K562 (cell line): ENCODE measurements at regions not wholly inside any gene's neighbourhood (a gene's known extent, or its start where the extent isn't known, plus 50 kb on each side); places are given as distances from the start of the nearest gene placed in this dataset.

Source experiments
- CSDE1 ChIP-seq, 2 experiments: fragments of 450-650 bp; IDR thresholded peaks; 2 replicates each; pipeline ENCODE4 v1.6.1; 2016; ENCODE audit warnings: mild to moderate bottlenecking in 1 of 2
- CTCF ChIP-seq, 3 experiments: IDR thresholded peaks in 2 of 3; conservative IDR thresholded peaks in 1 of 3; 2 replicates each; pipeline ENCODE4 v1.5.1; 2011 to 2012; ENCODE audit warnings: low read length in 3 of 3, mild to moderate bottlenecking in 3 of 3, control low read depth in 2 of 3, improper control_type of control experiment in 1 of 3, inconsistent platforms in 1 of 3, low read depth in 1 of 3, mixed read lengths in 1 of 3, moderate library complexity in 1 of 3; ENCODE audit not compliant: insufficient read depth in 2 of 3
- DACH1 ChIP-seq: fragments of 450-650 bp; IDR thresholded peaks from 2 replicates; pipeline ENCODE4 v1.6.1; 2018; ENCODE audit not compliant: partially characterized antibody
- E4F1 ChIP-seq: fragments of 250-450 bp; sonication (Bioruptor Pico); IDR thresholded peaks from 2 replicates; pipeline ENCODE4 v1.5.0; 2021; ENCODE audit warnings: mild to moderate bottlenecking, borderline replicate concordance
- KLF13 ChIP-seq: fragments of 450-650 bp; IDR thresholded peaks from 2 replicates; pipeline ENCODE4 v1.6.1; 2016; ENCODE audit warnings: missing genetic modification characterization, low read depth, mild to moderate bottlenecking, missing compliant biosample characterization, moderate library complexity, borderline replicate concordance
- PYGO2 ChIP-seq: fragments of 450-650 bp; IDR thresholded peaks from 2 replicates; pipeline ENCODE4 v1.6.1; 2016; ENCODE audit warnings: mild to moderate bottlenecking, missing genetic modification characterization, moderate library complexity, missing compliant biosample characterization
- SIN3A ChIP-seq, 2 experiments: fragments of 150-350 bp in 1 of 2; IDR thresholded peaks; 2 replicates each; pipeline ENCODE4 v1.6.1; 2011 to 2016; ENCODE audit warnings: borderline replicate concordance in 2 of 2, low read depth in 2 of 2, low read length in 2 of 2, mild to moderate bottlenecking in 2 of 2, moderate library complexity in 2 of 2; ENCODE audit not compliant: control insufficient read depth in 1 of 2
- TEAD4 ChIP-seq, 2 experiments: sonication (generic) in 1 of 2; formaldehyde crosslinking in 1 of 2; IDR thresholded peaks; 2 replicates each; pipeline versions ENCODE4 v1.6.1 to v1.8.0; 2012 to 2022; ENCODE audit warnings: borderline replicate concordance in 1 of 2, inconsistent platforms in 1 of 2, low read length in 1 of 2, mild to moderate bottlenecking in 1 of 2, missing genetic modification reagents in 1 of 2
- ZFP36 ChIP-seq: fragments of 150-350 bp; IDR thresholded peaks from 2 replicates; pipeline ENCODE4 v1.6.1; 2018; ENCODE audit warnings: low read length, low read depth; ENCODE audit not compliant: partially characterized antibody
- ZFX ChIP-seq: sonication (generic); formaldehyde crosslinking; IDR thresholded peaks from 2 replicates; pipeline ENCODE4 v1.8.0; 2022; ENCODE audit warnings: mild to moderate bottlenecking, missing genetic modification reagents, moderate library complexity
- TF ChIP-seq, protein P1 (sequence below): fragments of 150-350 bp; IDR thresholded peaks from 2 replicates; pipeline ENCODE4 v1.6.1; 2014; ENCODE audit warnings: low read depth, mild to moderate bottlenecking, low read length, borderline replicate concordance
- TF ChIP-seq, protein P2 (sequence below): sonication (generic); formaldehyde crosslinking; IDR thresholded peaks from 2 replicates; pipeline ENCODE4 v1.8.1; 2023; ENCODE audit warnings: mild to moderate bottlenecking, missing genetic modification reagents

DNA sequence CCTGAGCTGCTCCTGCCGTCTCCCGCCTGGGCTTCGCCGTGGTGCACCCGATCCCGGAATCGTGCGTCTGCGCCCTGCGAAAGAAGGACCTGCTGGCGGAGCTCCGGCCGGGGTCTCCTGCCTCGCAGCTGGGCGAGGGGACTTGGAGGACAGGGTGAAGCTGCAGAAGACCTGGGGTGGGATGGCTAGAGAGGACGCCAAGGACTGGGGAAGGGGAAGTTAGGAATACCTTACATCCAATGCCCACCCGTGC is 150.2 kb downstream of the PRL start:
- TF ChIP-seq CTCF (IDR thresholded peaks at IDR 0.05 in 2 of 3, conservative IDR thresholded peaks at IDR 0.05 in 1 of 3; ENCODE audit: insufficient read depth in 2 of 3, low read depth in 1 of 3, low read length in 3 of 3) (no peak), ZFP36 (no peak), SIN3A (IDR thresholded peaks at IDR 0.05; ENCODE audit: borderline replicate concordance in 2 of 2, control insufficient read depth in 1 of 2, low read depth in 2 of 2, low read length in 2 of 2) (no peak), PYGO2 (tag) (no peak), KLF13 (tag) (no peak), TEAD4 (IDR thresholded peaks at IDR 0.05; ENCODE audit: low read length) (no peak), TEAD4 (CRISPR knock-in tag; IDR thresholded peaks at IDR 0.05; ENCODE audit: borderline replicate concordance) (no peak), DACH1 (no peak), E4F1 (no peak), CSDE1 (IDR thresholded peaks at IDR 0.05) (no peak), ZFX (CRISPR knock-in tag) (no peak)
- TF ChIP-seq, protein P1, sequence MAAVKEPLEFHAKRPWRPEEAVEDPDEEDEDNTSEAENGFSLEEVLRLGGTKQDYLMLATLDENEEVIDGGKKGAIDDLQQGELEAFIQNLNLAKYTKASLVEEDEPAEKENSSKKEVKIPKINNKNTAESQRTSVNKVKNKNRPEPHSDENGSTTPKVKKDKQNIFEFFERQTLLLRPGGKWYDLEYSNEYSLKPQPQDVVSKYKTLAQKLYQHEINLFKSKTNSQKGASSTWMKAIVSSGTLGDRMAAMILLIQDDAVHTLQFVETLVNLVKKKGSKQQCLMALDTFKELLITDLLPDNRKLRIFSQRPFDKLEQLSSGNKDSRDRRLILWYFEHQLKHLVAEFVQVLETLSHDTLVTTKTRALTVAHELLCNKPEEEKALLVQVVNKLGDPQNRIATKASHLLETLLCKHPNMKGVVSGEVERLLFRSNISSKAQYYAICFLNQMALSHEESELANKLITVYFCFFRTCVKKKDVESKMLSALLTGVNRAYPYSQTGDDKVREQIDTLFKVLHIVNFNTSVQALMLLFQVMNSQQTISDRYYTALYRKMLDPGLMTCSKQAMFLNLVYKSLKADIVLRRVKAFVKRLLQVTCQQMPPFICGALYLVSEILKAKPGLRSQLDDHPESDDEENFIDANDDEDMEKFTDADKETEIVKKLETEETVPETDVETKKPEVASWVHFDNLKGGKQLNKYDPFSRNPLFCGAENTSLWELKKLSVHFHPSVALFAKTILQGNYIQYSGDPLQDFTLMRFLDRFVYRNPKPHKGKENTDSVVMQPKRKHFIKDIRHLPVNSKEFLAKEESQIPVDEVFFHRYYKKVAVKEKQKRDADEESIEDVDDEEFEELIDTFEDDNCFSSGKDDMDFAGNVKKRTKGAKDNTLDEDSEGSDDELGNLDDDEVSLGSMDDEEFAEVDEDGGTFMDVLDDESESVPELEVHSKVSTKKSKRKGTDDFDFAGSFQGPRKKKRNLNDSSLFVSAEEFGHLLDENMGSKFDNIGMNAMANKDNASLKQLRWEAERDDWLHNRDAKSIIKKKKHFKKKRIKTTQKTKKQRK: no peak
- TF ChIP-seq, protein P2, sequence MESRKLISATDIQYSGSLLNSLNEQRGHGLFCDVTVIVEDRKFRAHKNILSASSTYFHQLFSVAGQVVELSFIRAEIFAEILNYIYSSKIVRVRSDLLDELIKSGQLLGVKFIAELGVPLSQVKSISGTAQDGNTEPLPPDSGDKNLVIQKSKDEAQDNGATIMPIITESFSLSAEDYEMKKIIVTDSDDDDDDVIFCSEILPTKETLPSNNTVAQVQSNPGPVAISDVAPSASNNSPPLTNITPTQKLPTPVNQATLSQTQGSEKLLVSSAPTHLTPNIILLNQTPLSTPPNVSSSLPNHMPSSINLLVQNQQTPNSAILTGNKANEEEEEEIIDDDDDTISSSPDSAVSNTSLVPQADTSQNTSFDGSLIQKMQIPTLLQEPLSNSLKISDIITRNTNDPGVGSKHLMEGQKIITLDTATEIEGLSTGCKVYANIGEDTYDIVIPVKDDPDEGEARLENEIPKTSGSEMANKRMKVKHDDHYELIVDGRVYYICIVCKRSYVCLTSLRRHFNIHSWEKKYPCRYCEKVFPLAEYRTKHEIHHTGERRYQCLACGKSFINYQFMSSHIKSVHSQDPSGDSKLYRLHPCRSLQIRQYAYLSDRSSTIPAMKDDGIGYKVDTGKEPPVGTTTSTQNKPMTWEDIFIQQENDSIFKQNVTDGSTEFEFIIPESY: no peak
